HG03460 (cell line): ENCODE measurements at regions not wholly inside any gene's neighbourhood (a gene's known extent, or its start where the extent isn't known, plus 50 kb on each side); places are given as distances from the start of the nearest gene placed in this dataset.

Experiments
- ATAC-seq: cut with Tn5 transposase; IDR thresholded peaks from one replicate; pipeline ENCODE4 v1.9.1; 2021; ENCODE audit not compliant: unreplicated experiment

GRCh38 chr2:16167451-16167861 lies 227.1 kb downstream of the MYCN start:
- ATAC-seq, result no peak

- ATAC-seq, result no peak
Observed at GRCh38 chr2:16166327-16166981, 226.1 kb downstream of the MYCN start.

- no peak for ATAC-seq
Observed at GRCh38 chr2:16165518-16166326, 225.4 kb downstream of the MYCN start.

GRCh38 chr2:16162491-16163040 lies 222.2 kb downstream of the MYCN start:
- ATAC-seq, result no peak

GRCh38 chr2:16161768-16162490 lies 221.6 kb downstream of the MYCN start:
- no peak for ATAC-seq

- no peak for ATAC-seq
Observed at GRCh38 chr2:16161085-16161565, 220.8 kb downstream of the MYCN start.

- no peak for ATAC-seq
Observed at GRCh38 chr2:16160281-16161084, 220.1 kb downstream of the MYCN start.

- no peak for ATAC-seq
Observed at GRCh38 chr2:16156411-16156810, 216.1 kb downstream of the MYCN start.

GRCh38 chr2:16155766-16156165 lies 215.4 kb downstream of the MYCN start:
- ATAC-seq, result no peak

- no peak for ATAC-seq
Observed at GRCh38 chr2:16155366-16155765, 215.0 kb downstream of the MYCN start.

GRCh38 chr2:16154501-16155280 lies 214.3 kb downstream of the MYCN start:
- no peak for ATAC-seq

- ATAC-seq, result no peak
Observed at GRCh38 chr2:16154061-16154460, 213.7 kb downstream of the MYCN start.

GRCh38 chr2:16153754-16154035 lies 213.3 kb downstream of the MYCN start:
- no peak for ATAC-seq

GRCh38 chr2:16152928-16153753 lies 212.8 kb downstream of the MYCN start:
- ATAC-seq, result no peak

GRCh38 chr2:16152071-16152927 lies 211.9 kb downstream of the MYCN start:
- ATAC-seq, result no peak

- no peak for ATAC-seq
Observed at GRCh38 chr2:16151651-16152050, 211.3 kb downstream of the MYCN start.

- no peak for ATAC-seq
Observed at GRCh38 chr2:16151281-16151570, 210.9 kb downstream of the MYCN start.

- no peak for ATAC-seq
Observed at GRCh38 chr2:16150456-16151280, 210.3 kb downstream of the MYCN start.
